ENCODE measurements at regions not wholly inside any gene's neighbourhood (a gene's known extent, or its start where the extent isn't known, plus 50 kb on each side); places are given as distances from the start of the nearest gene placed in this dataset.

DNA sequence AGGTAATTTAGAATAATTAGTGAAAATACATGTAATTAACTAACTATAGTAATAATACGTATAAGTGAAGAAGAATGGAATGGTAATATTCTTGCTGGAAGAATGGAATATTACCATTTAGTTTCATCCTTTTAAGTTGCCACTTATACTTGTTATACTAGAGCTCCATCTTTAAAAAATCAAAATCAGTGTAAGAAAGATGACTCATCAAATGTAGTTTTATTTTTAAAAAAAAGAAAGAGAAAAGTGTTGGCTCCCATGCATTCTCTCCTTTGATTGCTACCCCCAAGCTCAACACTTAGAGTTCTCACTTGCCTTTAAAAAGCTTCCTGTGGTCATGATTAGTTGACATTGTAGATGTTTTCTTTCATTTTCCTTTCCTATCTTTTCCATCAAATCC lies 82.4 kb upstream of the KIF2B start (continued):
- TF ChIP-seq TCF7L2 (IDR thresholded peaks at IDR 0.05; ENCODE audit: borderline replicate concordance, extremely low read depth, insufficient read depth, insufficient read length), result no peak

DNA sequence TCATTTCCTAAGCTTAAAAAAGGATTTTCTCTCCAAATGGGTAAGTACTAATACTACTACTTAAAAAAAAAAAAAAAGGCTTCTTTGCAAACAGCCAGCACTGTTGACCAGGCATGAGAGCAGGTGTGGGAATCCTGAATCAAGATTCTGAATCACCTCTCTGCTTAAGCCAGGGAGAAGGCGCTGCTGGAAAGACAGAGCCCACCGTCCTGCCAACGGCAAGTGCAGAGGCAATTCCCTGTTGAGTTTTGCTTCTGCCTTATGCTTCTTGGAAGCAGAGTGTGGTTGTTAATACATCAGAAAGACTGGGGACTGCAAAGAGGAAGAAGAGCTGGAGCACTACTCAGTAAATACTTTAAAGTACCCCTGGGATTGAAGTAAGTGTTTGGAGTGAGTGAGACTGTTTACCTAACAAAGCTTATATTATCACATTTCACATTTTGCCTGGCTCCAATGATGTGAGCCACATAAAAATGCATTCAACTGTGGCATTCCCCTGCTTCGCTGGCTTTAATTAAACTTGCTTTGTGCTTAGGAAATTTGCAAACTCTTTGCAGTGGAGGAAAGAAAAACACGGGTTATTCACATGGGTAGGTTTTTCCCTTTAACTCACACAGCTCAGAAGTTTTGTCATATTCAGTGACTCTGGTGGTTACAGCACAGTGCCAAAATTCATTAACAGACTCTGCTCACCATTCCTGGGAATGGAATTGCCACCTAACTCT lies 86.0 kb upstream of the KIF2B start:
- Histone ChIP-seq H3K9me3 (ENCODE audit: control insufficient read depth in 1 of 2, insufficient read depth in 1 of 2, low read depth in 1 of 2, low read length in 2 of 2) (peaks cover 19 to 36% of the 10 kb centered on the region in 2 experiments; a peak in 3 of 4 replicates), H3K79me2 (ENCODE audit: insufficient read depth, low read length) (no peaks in the 10 kb centered on the region), H3K4me3 (replicated peaks in 1 of 2; ENCODE audit: low read depth in 1 of 2, low read length in 2 of 2) (no peak overlapping the region), H3K27ac (ENCODE audit: low read depth, low read length) (no peak overlapping the region), H3K4me1 (ENCODE audit: control insufficient read depth in 1 of 2, insufficient read depth in 2 of 2, low read length in 2 of 2) (no peaks in the 10 kb centered on the region), H2AFZ (ENCODE audit: low read depth, low read length, poor library complexity, severe bottlenecking) (no peak overlapping the region), H3K4me2 (ENCODE audit: low read length) (no peak overlapping the region), H4K20me1 (ENCODE audit: insufficient read depth) (no peaks in the 10 kb centered on the region), H3K9me2 (ENCODE audit: insufficient read depth) (no peaks in the 10 kb centered on the region), H3K9ac (ENCODE audit: low read length) (no peak overlapping the region), H3K27me3 (ENCODE audit: insufficient read depth, low read length) (no peaks in the 10 kb centered on the region), H3K36me3 (ENCODE audit: control insufficient read depth in 1 of 2, insufficient read depth in 2 of 2, low read length in 2 of 2) (no peaks in the 10 kb centered on the region)
- ChIA-PET CTCF (no interaction called here), POLR2A (no interaction called here), RAD21 (ENCODE audit: low non-redundant PET in 1 of 2, low total read pairs in 2 of 2, uncharacterized antibody in 2 of 2, unreplicated experiment in 2 of 2) (no interaction called here)
- no peak for DNase-seq (ENCODE audit: low read depth, low spot score)
- intact Hi-C loops (cut with micrococcal nuclease), result no loop called here
- no TSS peak for BruUV-seq (replicated peaks)
- TF ChIP-seq, protein P1, sequence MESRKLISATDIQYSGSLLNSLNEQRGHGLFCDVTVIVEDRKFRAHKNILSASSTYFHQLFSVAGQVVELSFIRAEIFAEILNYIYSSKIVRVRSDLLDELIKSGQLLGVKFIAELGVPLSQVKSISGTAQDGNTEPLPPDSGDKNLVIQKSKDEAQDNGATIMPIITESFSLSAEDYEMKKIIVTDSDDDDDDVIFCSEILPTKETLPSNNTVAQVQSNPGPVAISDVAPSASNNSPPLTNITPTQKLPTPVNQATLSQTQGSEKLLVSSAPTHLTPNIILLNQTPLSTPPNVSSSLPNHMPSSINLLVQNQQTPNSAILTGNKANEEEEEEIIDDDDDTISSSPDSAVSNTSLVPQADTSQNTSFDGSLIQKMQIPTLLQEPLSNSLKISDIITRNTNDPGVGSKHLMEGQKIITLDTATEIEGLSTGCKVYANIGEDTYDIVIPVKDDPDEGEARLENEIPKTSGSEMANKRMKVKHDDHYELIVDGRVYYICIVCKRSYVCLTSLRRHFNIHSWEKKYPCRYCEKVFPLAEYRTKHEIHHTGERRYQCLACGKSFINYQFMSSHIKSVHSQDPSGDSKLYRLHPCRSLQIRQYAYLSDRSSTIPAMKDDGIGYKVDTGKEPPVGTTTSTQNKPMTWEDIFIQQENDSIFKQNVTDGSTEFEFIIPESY (IDR thresholded peaks at IDR 0.05; ENCODE audit: extremely low read depth, insufficient replicate concordance, low read length), result no peak
- TF ChIP-seq SP1 (IDR thresholded peaks at IDR 0.05; ENCODE audit: low read depth), result no peak
- TF ChIP-seq EZH2 (IDR thresholded peaks at IDR 0.05), result no peak
- TF ChIP-seq FOSL1 (IDR thresholded peaks at IDR 0.05; ENCODE audit: low read depth), result no peak
- TF ChIP-seq, protein P2, sequence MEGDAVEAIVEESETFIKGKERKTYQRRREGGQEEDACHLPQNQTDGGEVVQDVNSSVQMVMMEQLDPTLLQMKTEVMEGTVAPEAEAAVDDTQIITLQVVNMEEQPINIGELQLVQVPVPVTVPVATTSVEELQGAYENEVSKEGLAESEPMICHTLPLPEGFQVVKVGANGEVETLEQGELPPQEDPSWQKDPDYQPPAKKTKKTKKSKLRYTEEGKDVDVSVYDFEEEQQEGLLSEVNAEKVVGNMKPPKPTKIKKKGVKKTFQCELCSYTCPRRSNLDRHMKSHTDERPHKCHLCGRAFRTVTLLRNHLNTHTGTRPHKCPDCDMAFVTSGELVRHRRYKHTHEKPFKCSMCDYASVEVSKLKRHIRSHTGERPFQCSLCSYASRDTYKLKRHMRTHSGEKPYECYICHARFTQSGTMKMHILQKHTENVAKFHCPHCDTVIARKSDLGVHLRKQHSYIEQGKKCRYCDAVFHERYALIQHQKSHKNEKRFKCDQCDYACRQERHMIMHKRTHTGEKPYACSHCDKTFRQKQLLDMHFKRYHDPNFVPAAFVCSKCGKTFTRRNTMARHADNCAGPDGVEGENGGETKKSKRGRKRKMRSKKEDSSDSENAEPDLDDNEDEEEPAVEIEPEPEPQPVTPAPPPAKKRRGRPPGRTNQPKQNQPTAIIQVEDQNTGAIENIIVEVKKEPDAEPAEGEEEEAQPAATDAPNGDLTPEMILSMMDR (IDR thresholded peaks at IDR 0.05 in 2 of 3, conservative IDR thresholded peaks at IDR 0.05 in 1 of 3; ENCODE audit: borderline replicate concordance in 1 of 3, insufficient read depth in 1 of 3, low read depth in 2 of 3, low read length in 2 of 3), result no peak
- TF ChIP-seq, protein P3, sequence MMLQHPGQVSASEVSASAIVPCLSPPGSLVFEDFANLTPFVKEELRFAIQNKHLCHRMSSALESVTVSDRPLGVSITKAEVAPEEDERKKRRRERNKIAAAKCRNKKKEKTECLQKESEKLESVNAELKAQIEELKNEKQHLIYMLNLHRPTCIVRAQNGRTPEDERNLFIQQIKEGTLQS (IDR thresholded peaks at IDR 0.05), result no peak
- no peak for TF ChIP-seq EGR1 (IDR thresholded peaks at IDR 0.05; ENCODE audit: low read depth)
- TF ChIP-seq CBX3 (IDR thresholded peaks at IDR 0.05; ENCODE audit: low read depth), result no peak
- no peak for TF ChIP-seq RAD21 (IDR thresholded peaks at IDR 0.05; ENCODE audit: low read depth)
- TF ChIP-seq YY1 (IDR thresholded peaks at IDR 0.05; ENCODE audit: extremely low read depth, insufficient replicate concordance, low read depth, low read length), result no peak
- TF ChIP-seq TCF7L2 (IDR thresholded peaks at IDR 0.05; ENCODE audit: borderline replicate concordance, extremely low read depth, insufficient read depth, insufficient read length), result no peak
- no peak for TF ChIP-seq ZFX (IDR thresholded peaks at IDR 0.05)
- no peak for TF ChIP-seq ELF1 (IDR thresholded peaks at IDR 0.05; ENCODE audit: borderline replicate concordance, low read depth)
- TF ChIP-seq SIN3A (IDR thresholded peaks at IDR 0.05; ENCODE audit: low read depth), result no peak
- TF ChIP-seq, protein P4, sequence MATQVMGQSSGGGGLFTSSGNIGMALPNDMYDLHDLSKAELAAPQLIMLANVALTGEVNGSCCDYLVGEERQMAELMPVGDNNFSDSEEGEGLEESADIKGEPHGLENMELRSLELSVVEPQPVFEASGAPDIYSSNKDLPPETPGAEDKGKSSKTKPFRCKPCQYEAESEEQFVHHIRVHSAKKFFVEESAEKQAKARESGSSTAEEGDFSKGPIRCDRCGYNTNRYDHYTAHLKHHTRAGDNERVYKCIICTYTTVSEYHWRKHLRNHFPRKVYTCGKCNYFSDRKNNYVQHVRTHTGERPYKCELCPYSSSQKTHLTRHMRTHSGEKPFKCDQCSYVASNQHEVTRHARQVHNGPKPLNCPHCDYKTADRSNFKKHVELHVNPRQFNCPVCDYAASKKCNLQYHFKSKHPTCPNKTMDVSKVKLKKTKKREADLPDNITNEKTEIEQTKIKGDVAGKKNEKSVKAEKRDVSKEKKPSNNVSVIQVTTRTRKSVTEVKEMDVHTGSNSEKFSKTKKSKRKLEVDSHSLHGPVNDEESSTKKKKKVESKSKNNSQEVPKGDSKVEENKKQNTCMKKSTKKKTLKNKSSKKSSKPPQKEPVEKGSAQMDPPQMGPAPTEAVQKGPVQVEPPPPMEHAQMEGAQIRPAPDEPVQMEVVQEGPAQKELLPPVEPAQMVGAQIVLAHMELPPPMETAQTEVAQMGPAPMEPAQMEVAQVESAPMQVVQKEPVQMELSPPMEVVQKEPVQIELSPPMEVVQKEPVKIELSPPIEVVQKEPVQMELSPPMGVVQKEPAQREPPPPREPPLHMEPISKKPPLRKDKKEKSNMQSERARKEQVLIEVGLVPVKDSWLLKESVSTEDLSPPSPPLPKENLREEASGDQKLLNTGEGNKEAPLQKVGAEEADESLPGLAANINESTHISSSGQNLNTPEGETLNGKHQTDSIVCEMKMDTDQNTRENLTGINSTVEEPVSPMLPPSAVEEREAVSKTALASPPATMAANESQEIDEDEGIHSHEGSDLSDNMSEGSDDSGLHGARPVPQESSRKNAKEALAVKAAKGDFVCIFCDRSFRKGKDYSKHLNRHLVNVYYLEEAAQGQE (IDR thresholded peaks at IDR 0.05; ENCODE audit: low read depth), result no peak
- no peak for TF ChIP-seq SRF (IDR thresholded peaks at IDR 0.05; ENCODE audit: low read depth)
- TF ChIP-seq CEBPB (IDR thresholded peaks at IDR 0.05; ENCODE audit: low read depth), result no peak
- ATAC-seq, result no peak

Measured in HCT116 (cell line).